Peyer's patch (tissue), 4 donors: ENCODE measurements at regions not wholly inside any gene's neighbourhood (a gene's known extent, or its start where the extent isn't known, plus 50 kb on each side); places are given as distances from the start of the nearest gene placed in this dataset.

ENCODE experiments used
- DNase-seq, 3 donors: peaks; one replicate each; pipeline ENCODE4 v3.0.0-alpha.2; 2017 to 2019
- H3K27ac ChIP-seq, 4 donors: fragments of 200-600 bp; sonication (generic); one replicate each; pipeline ENCODE4 v1.5.1; 2016 to 2019
- H3K27me3 ChIP-seq, 2 donors: fragments of 200-600 bp; sonication (generic); one replicate each; pipeline ENCODE4 v1.5.1; 2019
- H3K36me3 ChIP-seq, 3 donors: fragments of 200-600 bp; sonication (generic); one replicate each; pipeline ENCODE4 v1.5.1; 2016 to 2019
- H3K4me1 ChIP-seq, 4 donors: fragments of 200-600 bp; sonication (generic); one replicate each; pipeline ENCODE4 v1.5.1; 2016 to 2019
- H3K4me3 ChIP-seq, 4 donors: fragments of 200-600 bp; sonication (generic); 1 replicate in 3 of 4; 2 replicates in 1 of 4; pipeline ENCODE4 v1.5.1; 2016 to 2019; ENCODE audit warnings: mild to moderate bottlenecking in 1 of 4
- H3K9me3 ChIP-seq, 4 donors: fragments of 200-600 bp; sonication (generic); one replicate each; pipeline ENCODE4 v1.5.1; 2016 to 2019; ENCODE audit warnings: mild to moderate bottlenecking in 1 of 4
- CTCF ChIP-seq, 6 experiments: fragments of 450-650 bp in 4 of 6; fragments of 200-600 bp in 2 of 6; sonication (generic) in 1 of 6; IDR thresholded peaks; one replicate each; pipeline ENCODE4 v1.5.1; 2017 to 2019; ENCODE audit warnings: antibody characterized with exemption in 6 of 6, mild to moderate bottlenecking in 3 of 6, moderate library complexity in 1 of 6
- POLR2A ChIP-seq, 2 donors: fragments of 450-650 bp; IDR thresholded peaks; one replicate each; pipeline ENCODE4 v1.5.1; 2017; ENCODE audit warnings: antibody characterized with exemption in 2 of 2, mild to moderate bottlenecking in 2 of 2, moderate library complexity in 2 of 2

- H3K27me3 ChIP-seq, result no peaks in the 10 kb centered on the region
- H3K27ac ChIP-seq, result no peak overlapping the region
- H3K4me1 ChIP-seq, result no peaks in the 10 kb centered on the region
- DNase-seq, result no peak
- no peaks in the 10 kb centered on the region for H3K36me3 ChIP-seq
- no peaks in the 10 kb centered on the region for H3K9me3 ChIP-seq
- H3K4me3 ChIP-seq, result no peak overlapping the region
- TF ChIP-seq POLR2A (IDR thresholded peaks at IDR 0.05) (no peak), CTCF (IDR thresholded peaks at IDR 0.05) (no peak)
Measured at GRCh38 chr20:51074062-51074461, 51.2 kb upstream of the KCNG1 start.
